Cardiac fibroblast (primary cell): ENCODE measurements at regions not wholly inside any gene's neighbourhood (a gene's known extent, or its start where the extent isn't known, plus 50 kb on each side); places are given as distances from the start of the nearest gene placed in this dataset.

Experiments used
- DNase-seq, 2 donors: peaks; one replicate each; pipeline versions ENCODE4 v3.0.0 to v3.0.0-alpha.2; 2010; ENCODE audit warnings: low read depth in 2 of 2
- H3K4me3 ChIP-seq, 2 donors: replicated peaks in 1 of 2; 1 replicate in 1 of 2; 2 replicates in 1 of 2; pipeline ENCODE4 v1.5.1; 2011; ENCODE audit warnings: low read depth in 2 of 2, low read length in 2 of 2, mild to moderate bottlenecking in 2 of 2, moderate library complexity in 1 of 2
- CTCF ChIP-seq: IDR thresholded peaks from one replicate; pipeline ENCODE4 v1.5.1; 2011; ENCODE audit warnings: low read depth, mild to moderate bottlenecking, low read length, inconsistent platforms

GRCh38 chr14:75361041-75361440 is 66.8 kb upstream of the JDP2 start:
- no peak for TF ChIP-seq CTCF

GRCh38 chr14:75361751-75362433 is 65.9 kb upstream of the JDP2 start:
- no peak for TF ChIP-seq CTCF
- DNase-seq, result peak; percentile 18 to 28
- no peak overlapping the region for H3K4me3 ChIP-seq

More at GRCh38 chr14:75361041-75361440, 66.8 kb upstream of the JDP2 start:
- no peak overlapping the region for H3K4me3 ChIP-seq
- DNase-seq, result no peak

GRCh38 chr14:75363130-75363529 is 64.7 kb upstream of the JDP2 start:
- H3K4me3 ChIP-seq, result no peak overlapping the region
- no peak for TF ChIP-seq CTCF
- no peak for DNase-seq

- no peak for TF ChIP-seq CTCF
- no peak overlapping the region for H3K4me3 ChIP-seq
- peak in 1 of 2 donors; percentile 8 for DNase-seq
Measured at GRCh38 chr14:75363570-75364227, 64.1 kb upstream of the JDP2 start.

GRCh38 chr14:75365116-75365515 is 62.7 kb upstream of the JDP2 start:
- no peak for DNase-seq
- H3K4me3 ChIP-seq, result no peak overlapping the region
- TF ChIP-seq CTCF, result no peak

GRCh38 chr14:75366963-75367362 is 60.9 kb upstream of the JDP2 start:
- no peak for TF ChIP-seq CTCF

More at GRCh38 chr14:75366963-75367362, 60.9 kb upstream of the JDP2 start:
- no peak for DNase-seq
- H3K4me3 ChIP-seq, result no peak overlapping the region
